ENCODE measurements at regions not wholly inside any gene's neighbourhood (a gene's known extent, or its start where the extent isn't known, plus 50 kb on each side); places are given as distances from the start of the nearest gene placed in this dataset.

GRCh38 chr12:114030451-114030850 is 64.3 kb upstream of the RBM19 start:
- H3K9ac ChIP-seq (ENCODE audit: low read length): no peak overlapping the region
- H3K4me2 ChIP-seq (ENCODE audit: low read length): no peak overlapping the region
- H3K79me2 ChIP-seq (replicated peaks; ENCODE audit: insufficient read depth, low read length): no peaks in the 10 kb centered on the region
- H3K27me3 ChIP-seq (ENCODE audit: insufficient read depth, low read depth, low read length): no peaks in the 10 kb centered on the region
- no peak overlapping the region for H3K27ac ChIP-seq (ENCODE audit: low read length)
- H4K20me1 ChIP-seq (ENCODE audit: insufficient read depth): no peaks in the 10 kb centered on the region
- no peaks in the 10 kb centered on the region for H3K36me3 ChIP-seq (ENCODE audit: insufficient read depth, low read length)
- no peak overlapping the region for H2AFZ ChIP-seq (ENCODE audit: low read depth, low read length)
- H3K9me3 ChIP-seq (ENCODE audit: low read length): no peaks in the 10 kb centered on the region
- no peaks in the 10 kb centered on the region for H3K9me2 ChIP-seq (ENCODE audit: insufficient read depth, low read length)
- no peaks in the 10 kb centered on the region for H3F3A ChIP-seq (ENCODE audit: insufficient read depth, low read length, poor library complexity, severe bottlenecking)
- TF ChIP-seq RAD21 (conservative IDR thresholded peaks at IDR 0.05): no peak
- TF ChIP-seq MXI1 (conservative IDR thresholded peaks at IDR 0.05; ENCODE audit: poor library complexity, severe bottlenecking): no peak
- TF ChIP-seq EZH2 (IDR thresholded peaks at IDR 0.05; ENCODE audit: borderline replicate concordance, insufficient read depth, low read length, poor library complexity, severe bottlenecking): no peak
- TF ChIP-seq REST (IDR thresholded peaks at IDR 0.05; ENCODE audit: borderline replicate concordance): no peak
- TF ChIP-seq POLR2AphosphoS5 (IDR thresholded peaks at IDR 0.05): no peak
- TF ChIP-seq SMC3 (conservative IDR thresholded peaks at IDR 0.05; ENCODE audit: poor library complexity): no peak
- no peak for TF ChIP-seq CTCF (IDR thresholded peaks at IDR 0.05; ENCODE audit: poor library complexity, severe bottlenecking)
- TF ChIP-seq EP300 (conservative IDR thresholded peaks at IDR 0.05; ENCODE audit: poor library complexity, severe bottlenecking): no peak
- no peak for TF ChIP-seq TAF1 (IDR thresholded peaks at IDR 0.05; ENCODE audit: low read depth)
- no peak overlapping the region for H3K4me3 ChIP-seq (ENCODE audit: low read length)

GRCh38 chr12:114026805-114027204 is 60.7 kb upstream of the RBM19 start:
- H3K27ac ChIP-seq (ENCODE audit: low read length): no peak overlapping the region
- H3K4me2 ChIP-seq (ENCODE audit: low read length): no peak overlapping the region
- no peaks in the 10 kb centered on the region for H3K79me2 ChIP-seq (replicated peaks; ENCODE audit: insufficient read depth, low read length)
- no peaks in the 10 kb centered on the region for H3K9me3 ChIP-seq (ENCODE audit: low read length)
- no peaks in the 10 kb centered on the region for H3K27me3 ChIP-seq (ENCODE audit: insufficient read depth, low read depth, low read length)
- TF ChIP-seq POLR2AphosphoS5 (IDR thresholded peaks at IDR 0.05) (no peak), EZH2 (IDR thresholded peaks at IDR 0.05; ENCODE audit: borderline replicate concordance, insufficient read depth, low read length, poor library complexity, severe bottlenecking) (no peak), RAD21 (conservative IDR thresholded peaks at IDR 0.05) (no peak), TAF1 (IDR thresholded peaks at IDR 0.05; ENCODE audit: low read depth) (no peak), REST (IDR thresholded peaks at IDR 0.05; ENCODE audit: borderline replicate concordance) (no peak), MXI1 (conservative IDR thresholded peaks at IDR 0.05; ENCODE audit: poor library complexity, severe bottlenecking) (no peak), EP300 (conservative IDR thresholded peaks at IDR 0.05; ENCODE audit: poor library complexity, severe bottlenecking) (no peak), SMC3 (conservative IDR thresholded peaks at IDR 0.05; ENCODE audit: poor library complexity) (no peak), CTCF (IDR thresholded peaks at IDR 0.05; ENCODE audit: poor library complexity, severe bottlenecking) (no peak)
- no peaks in the 10 kb centered on the region for H3K36me3 ChIP-seq (ENCODE audit: insufficient read depth, low read length)
- no peaks in the 10 kb centered on the region for H3F3A ChIP-seq (ENCODE audit: insufficient read depth, low read length, poor library complexity, severe bottlenecking)
- no peaks in the 10 kb centered on the region for H4K20me1 ChIP-seq (ENCODE audit: insufficient read depth)
- no peak overlapping the region for H3K9ac ChIP-seq (ENCODE audit: low read length)
- H3K9me2 ChIP-seq (ENCODE audit: insufficient read depth, low read length): no peaks in the 10 kb centered on the region
- H3K4me3 ChIP-seq (ENCODE audit: low read length): no peak overlapping the region
- no peak overlapping the region for H2AFZ ChIP-seq (ENCODE audit: low read depth, low read length)

Data from neural cell (in vitro differentiated cells).